Chondrocyte (in vitro differentiated cells): ENCODE measurements at regions not wholly inside any gene's neighbourhood (a gene's known extent, or its start where the extent isn't known, plus 50 kb on each side); places are given as distances from the start of the nearest gene placed in this dataset.
"Not testable (repeated sequence)": the region's sequence is repeated elsewhere in the genome, so short reads cannot be mapped to it uniquely, and the experiment has no call there.

Source experiments
- DNase-seq: peaks from one replicate; pipeline ENCODE4 v3.0.0; 2021; ENCODE audit warnings: mixed read lengths, low spot score
- H3K27ac Mint-ChIP-seq: one replicate; pipeline ENCODE4 v1.8.0; 2021; ENCODE audit warnings: mild to moderate bottlenecking, moderate library complexity, mixed read lengths; ENCODE audit not compliant: unreplicated experiment
- H3K27me3 Mint-ChIP-seq: 2 replicates; pipeline ENCODE4 v1.8.0; 2021; ENCODE audit warnings: low read depth, mixed read lengths
- H3K36me3 Mint-ChIP-seq: 2 replicates; pipeline ENCODE4 v1.8.0; 2021; ENCODE audit warnings: low read depth, mixed read lengths
- H3K4me1 Mint-ChIP-seq: 2 replicates; pipeline ENCODE4 v1.8.0; 2021; ENCODE audit warnings: low read depth, mild to moderate bottlenecking, mixed read lengths
- H3K4me3 Mint-ChIP-seq: one replicate; pipeline ENCODE4 v1.8.0; 2021; ENCODE audit warnings: mild to moderate bottlenecking, moderate library complexity, mixed read lengths; ENCODE audit not compliant: unreplicated experiment
- H3K9me3 Mint-ChIP-seq: 2 replicates; pipeline ENCODE4 v1.8.0; 2021; ENCODE audit warnings: low read depth, mixed read lengths
- CTCF ChIP-seq: fragments of 200-600 bp; sonication (generic); IDR thresholded peaks from 2 replicates; pipeline ENCODE4 v1.5.0; 2021; ENCODE audit warnings: antibody characterized with exemption, mild to moderate bottlenecking, moderate library complexity

DNA sequence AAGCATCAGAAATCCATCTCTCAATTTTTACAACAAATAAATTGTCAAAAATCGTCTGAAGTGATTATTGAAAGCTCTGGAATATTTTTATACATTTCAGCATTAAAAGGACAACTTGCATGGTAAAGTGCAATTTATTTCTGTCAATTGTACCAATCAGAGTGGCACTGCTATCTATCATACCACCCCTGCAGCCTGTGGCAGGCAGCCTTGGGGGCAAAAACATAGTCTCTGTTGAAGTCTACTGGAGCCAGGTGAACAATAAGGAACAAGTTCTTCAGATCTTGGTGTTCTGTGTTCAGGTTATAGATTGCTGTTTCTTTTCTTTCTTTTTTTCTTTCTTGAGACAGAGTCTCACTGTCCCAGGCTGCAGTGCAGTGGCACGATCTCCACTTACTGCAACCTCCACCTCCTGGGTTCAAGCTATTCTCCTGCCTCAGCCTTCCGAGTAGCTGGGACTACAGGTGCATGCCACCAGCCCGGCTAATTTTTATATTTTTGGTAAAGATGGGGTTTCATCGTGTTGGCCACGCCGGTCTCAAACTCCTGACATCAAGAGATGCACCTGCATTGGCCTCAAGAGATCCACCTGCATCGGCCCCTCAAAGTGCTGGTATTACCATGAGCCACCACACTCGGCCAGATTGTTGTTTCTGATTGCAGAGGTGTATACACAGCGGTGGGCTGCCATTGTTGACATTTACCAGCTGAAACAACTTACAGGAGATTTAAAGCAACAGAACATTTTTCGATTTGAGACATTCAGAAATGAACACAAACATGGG lies 629.6 kb downstream of the SLC16A7 start:
- DNase-seq, result no peak
- no peaks in the 10 kb centered on the region for H3K36me3 Mint-ChIP-seq
- no peak for TF ChIP-seq CTCF
- H3K9me3 Mint-ChIP-seq, result peaks cover 6% of the 10 kb centered on the region
- peaks cover 2% of the 10 kb centered on the region for H3K27me3 Mint-ChIP-seq
- H3K4me3 Mint-ChIP-seq, result no peak overlapping the region
- peaks cover 6% of the 10 kb centered on the region for H3K4me1 Mint-ChIP-seq
- H3K27ac Mint-ChIP-seq, result no peak overlapping the region

GRCh38 chr12:60227916-60228315 lies 632.1 kb downstream of the SLC16A7 start:
- no peak overlapping the region for H3K4me3 Mint-ChIP-seq

DNA sequence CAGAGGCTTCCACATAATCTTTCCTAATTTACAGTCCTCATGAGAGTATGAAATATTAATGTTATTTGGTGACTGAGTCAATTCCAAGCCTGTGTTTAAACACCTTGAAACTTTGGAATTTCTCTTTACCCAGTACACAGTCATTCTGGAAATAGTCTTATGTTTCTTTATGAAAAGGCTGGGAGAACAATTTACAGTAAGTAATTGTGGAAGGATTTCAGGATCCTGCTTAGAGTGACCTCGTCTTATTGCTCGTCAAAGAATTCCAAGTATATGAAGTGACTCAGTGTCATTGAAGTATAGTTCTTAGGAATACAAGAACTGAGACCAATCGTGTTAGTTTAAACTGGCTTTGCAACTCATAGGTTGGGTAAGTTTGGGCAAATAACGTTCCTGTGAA lies 634.2 kb downstream of the SLC16A7 start:
- no peak for TF ChIP-seq CTCF
- no peak overlapping the region for H3K27ac Mint-ChIP-seq
- H3K9me3 Mint-ChIP-seq, result peaks cover 6% of the 10 kb centered on the region
- H3K4me3 Mint-ChIP-seq, result no peak overlapping the region
- peaks cover 12% of the 10 kb centered on the region for H3K4me1 Mint-ChIP-seq
- no peaks in the 10 kb centered on the region for H3K36me3 Mint-ChIP-seq
- no peak for DNase-seq
- H3K27me3 Mint-ChIP-seq, result no peaks in the 10 kb centered on the region

More at GRCh38 chr12:60227916-60228315, 632.1 kb downstream of the SLC16A7 start:
- Mint-ChIP-seq H3K27me3 (no peaks in the 10 kb centered on the region), H3K36me3 (no peaks in the 10 kb centered on the region), H3K4me1 (peaks cover 6% of the 10 kb centered on the region), H3K27ac (no peak overlapping the region), H3K9me3 (peaks cover 6% of the 10 kb centered on the region)
- TF ChIP-seq CTCF, result no peak
- DNase-seq, result no peak

GRCh38 chr12:60231303-60231702 lies 635.5 kb downstream of the SLC16A7 start:
- TF ChIP-seq CTCF, result no peak
- no peak overlapping the region for H3K27ac Mint-ChIP-seq
- H3K4me3 Mint-ChIP-seq, result no peak overlapping the region
- peaks cover 17% of the 10 kb centered on the region for H3K4me1 Mint-ChIP-seq
- peaks cover 6% of the 10 kb centered on the region for H3K9me3 Mint-ChIP-seq
- H3K27me3 Mint-ChIP-seq, result no peaks in the 10 kb centered on the region
- no peak for DNase-seq
- no peaks in the 10 kb centered on the region for H3K36me3 Mint-ChIP-seq

DNA sequence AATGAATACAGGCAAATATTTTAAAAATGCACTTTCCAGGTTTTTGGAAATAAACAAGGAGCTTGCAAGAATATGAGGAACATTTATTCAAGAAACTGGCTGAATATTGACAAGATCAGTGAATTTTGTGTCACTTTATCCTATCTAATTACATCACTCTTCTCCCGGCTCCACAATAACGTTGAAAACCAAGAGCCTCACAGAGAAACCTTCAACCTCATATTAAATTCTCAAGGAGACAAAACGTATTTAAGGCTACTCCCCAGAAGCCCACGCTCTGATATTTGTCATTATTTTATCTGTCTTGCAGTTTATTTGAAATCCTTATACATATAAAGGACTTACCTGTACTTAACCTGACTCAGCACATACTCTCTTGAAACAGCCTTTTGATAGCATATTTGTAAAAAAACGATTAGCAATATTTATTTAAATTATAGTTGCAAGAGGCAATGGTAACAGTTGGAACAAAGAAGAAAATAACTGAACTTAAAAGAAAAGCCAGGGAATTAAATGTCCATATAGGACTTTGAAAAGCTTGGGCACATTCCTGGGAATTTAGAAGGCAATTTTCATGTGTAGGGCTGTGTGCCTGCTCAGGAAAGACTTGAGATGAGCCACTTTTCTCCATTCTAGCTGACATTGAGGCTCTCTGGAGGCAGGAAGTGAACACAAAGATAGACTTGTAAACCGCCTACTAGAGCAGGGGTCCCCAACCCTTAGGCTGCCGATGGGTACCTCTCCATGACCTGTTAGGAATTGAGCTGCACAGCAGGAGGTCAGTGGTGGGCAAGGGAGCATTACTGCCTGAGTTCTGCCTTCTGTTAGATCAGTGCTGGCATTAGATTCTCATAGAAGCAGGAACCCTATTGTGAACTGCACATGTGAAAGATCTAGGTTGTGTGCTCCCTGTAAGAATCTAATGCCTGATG lies 636.4 kb downstream of the SLC16A7 start:
- Mint-ChIP-seq H3K27ac (no peak overlapping the region), H3K9me3 (peaks cover 2% of the 10 kb centered on the region), H3K27me3 (no peaks in the 10 kb centered on the region), H3K4me3 (no peak overlapping the region), H3K4me1 (peaks cover 17% of the 10 kb centered on the region), H3K36me3 (no peaks in the 10 kb centered on the region)
- no peak for DNase-seq
- no peak for TF ChIP-seq CTCF

DNA sequence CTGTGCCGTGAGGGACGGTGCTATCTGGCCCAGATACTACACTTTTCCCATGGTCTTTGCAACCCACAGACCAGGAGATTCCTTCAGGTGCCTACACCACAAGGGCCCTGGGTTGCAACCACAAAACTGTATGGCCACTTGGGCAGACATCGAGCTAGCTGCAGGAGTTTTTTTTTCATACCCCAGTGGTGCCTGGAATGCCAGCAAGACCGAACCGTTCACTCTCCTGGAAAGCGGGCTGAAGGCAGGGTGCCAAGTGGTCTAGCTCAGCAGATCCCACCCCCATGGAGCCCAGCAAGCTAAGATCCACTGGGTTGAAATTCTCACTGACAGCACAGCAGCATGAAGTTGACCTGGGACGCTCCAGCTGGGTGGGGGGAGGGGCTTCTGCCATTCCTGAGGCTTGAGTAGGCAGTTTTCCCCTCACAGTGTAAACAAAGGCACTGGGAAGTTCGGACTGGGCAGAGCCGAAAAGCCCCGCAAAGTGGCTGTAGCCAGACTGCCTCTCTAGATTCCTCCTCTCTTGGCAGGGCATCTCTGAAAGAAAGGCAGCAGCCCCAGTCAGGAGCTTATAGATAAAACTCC lies 638.9 kb downstream of the SLC16A7 start:
- Mint-ChIP-seq H3K9me3 (peaks cover 17% of the 10 kb centered on the region), H3K4me1 (peaks cover 17% of the 10 kb centered on the region)
- DNase-seq, H3K36me3 Mint-ChIP-seq, H3K27ac Mint-ChIP-seq, H3K27me3 Mint-ChIP-seq, H3K4me3 Mint-ChIP-seq: not testable (repeated sequence)
